Mucosa of stomach (tissue), 1 donor: ENCODE measurements at regions not wholly inside any gene's neighbourhood (a gene's known extent, or its start where the extent isn't known, plus 50 kb on each side); places are given as distances from the start of the nearest gene placed in this dataset.

ENCODE experiments used
- H3K27me3 ChIP-seq: one replicate; pipeline ENCODE4 v1.7.0; 2013; ENCODE audit warnings: mild to moderate bottlenecking, low read length; ENCODE audit not compliant: control insufficient read depth, insufficient read depth
- H3K36me3 ChIP-seq: one replicate; pipeline ENCODE4 v1.7.0; 2013; ENCODE audit warnings: low read length; ENCODE audit not compliant: control insufficient read depth, insufficient read depth
- H3K4me1 ChIP-seq: one replicate; pipeline ENCODE4 v1.7.0; 2013; ENCODE audit warnings: mild to moderate bottlenecking, low read length; ENCODE audit not compliant: control insufficient read depth, insufficient read depth
- H3K4me3 ChIP-seq: one replicate; pipeline ENCODE4 v1.7.0; 2013; ENCODE audit warnings: low read length
- H3K9ac ChIP-seq: one replicate; pipeline ENCODE4 v1.7.0; 2013; ENCODE audit warnings: mild to moderate bottlenecking, low read length, moderate library complexity
- H3K9me3 ChIP-seq: one replicate; pipeline ENCODE4 v1.7.0; 2013; ENCODE audit warnings: mild to moderate bottlenecking, low read length, moderate library complexity; ENCODE audit not compliant: control insufficient read depth
- donor health status: Pancreatic carcinoma.

- H3K4me1 ChIP-seq = no peaks in the 10 kb centered on the region
- no peaks in the 10 kb centered on the region for H3K27me3 ChIP-seq
- no peak overlapping the region for H3K9ac ChIP-seq
- H3K36me3 ChIP-seq = no peaks in the 10 kb centered on the region
- H3K4me3 ChIP-seq = no peak overlapping the region
- H3K9me3 ChIP-seq = no peaks in the 10 kb centered on the region
Measured at GRCh38 chr2:13996527-13996926, 636.0 kb upstream of the LRATD1 start.

GRCh38 chr2:14011190-14011589 is 621.3 kb upstream of the LRATD1 start:
- Histone ChIP-seq H3K27me3 (no peaks in the 10 kb centered on the region), H3K9me3 (no peaks in the 10 kb centered on the region)

GRCh38 chr2:14015113-14015630 is 617.3 kb upstream of the LRATD1 start:
- Histone ChIP-seq H3K4me1 (no peaks in the 10 kb centered on the region), H3K27me3 (no peaks in the 10 kb centered on the region)

More at GRCh38 chr2:14011190-14011589, 621.3 kb upstream of the LRATD1 start:
- no peaks in the 10 kb centered on the region for H3K4me1 ChIP-seq
- no peak overlapping the region for H3K9ac ChIP-seq
- H3K36me3 ChIP-seq = no peaks in the 10 kb centered on the region
- H3K4me3 ChIP-seq = no peak overlapping the region

GRCh38 chr2:14016289-14016955 is 616.1 kb upstream of the LRATD1 start:
- H3K9ac ChIP-seq = no peak overlapping the region
- no peaks in the 10 kb centered on the region for H3K9me3 ChIP-seq
- no peaks in the 10 kb centered on the region for H3K4me1 ChIP-seq
- H3K4me3 ChIP-seq = no peak overlapping the region
- H3K36me3 ChIP-seq = no peaks in the 10 kb centered on the region
- H3K27me3 ChIP-seq = no peaks in the 10 kb centered on the region

More at GRCh38 chr2:14015113-14015630, 617.3 kb upstream of the LRATD1 start:
- no peaks in the 10 kb centered on the region for H3K9me3 ChIP-seq
- no peak overlapping the region for H3K4me3 ChIP-seq
- H3K36me3 ChIP-seq = no peaks in the 10 kb centered on the region
- no peak overlapping the region for H3K9ac ChIP-seq

DNA sequence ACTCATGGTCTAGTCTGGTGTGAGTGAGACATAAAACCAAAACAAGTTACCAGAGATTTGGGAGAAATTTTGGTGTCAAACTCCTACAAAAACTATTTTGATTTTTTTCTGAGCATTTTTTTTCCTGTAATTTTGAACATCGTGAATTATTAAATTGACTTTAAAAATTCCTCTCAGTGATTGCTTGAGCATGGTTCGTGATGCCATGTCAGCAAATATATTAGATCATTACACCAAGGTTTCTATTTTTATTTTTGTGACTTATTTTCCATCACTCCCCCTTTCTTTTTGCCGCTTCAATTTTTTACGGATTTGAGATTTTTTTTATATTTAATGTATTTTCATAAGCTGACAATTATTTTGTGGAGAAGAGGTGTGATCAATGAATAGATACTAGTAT is 613.9 kb upstream of the LRATD1 start:
- H3K4me3 ChIP-seq = no peak overlapping the region
- H3K4me1 ChIP-seq = no peaks in the 10 kb centered on the region
- no peaks in the 10 kb centered on the region for H3K36me3 ChIP-seq

DNA sequence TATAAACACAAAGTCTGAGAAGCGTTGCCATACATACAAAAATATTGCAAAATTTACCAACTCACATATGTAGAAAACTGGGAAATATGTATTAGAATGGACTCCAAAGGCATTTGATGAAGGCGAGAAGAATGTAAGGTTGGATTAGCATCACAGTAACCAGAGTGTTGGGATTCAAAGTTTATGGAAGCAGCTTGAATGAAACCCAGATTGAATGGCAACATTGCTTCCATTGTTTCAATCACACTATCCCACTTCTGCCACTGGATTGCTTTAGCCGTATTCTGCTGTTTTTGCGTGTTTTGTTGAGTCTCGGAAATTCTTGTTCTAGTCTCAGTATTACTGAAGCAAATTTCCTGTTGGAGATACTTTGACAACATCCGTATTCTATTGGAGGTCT is 609.0 kb upstream of the LRATD1 start:
- H3K4me1 ChIP-seq = no peaks in the 10 kb centered on the region
- no peaks in the 10 kb centered on the region for H3K27me3 ChIP-seq
- no peaks in the 10 kb centered on the region for H3K9me3 ChIP-seq
- no peak overlapping the region for H3K4me3 ChIP-seq
- no peaks in the 10 kb centered on the region for H3K36me3 ChIP-seq
- no peak overlapping the region for H3K9ac ChIP-seq

More for the DNA sequence above, 613.9 kb upstream of the LRATD1 start:
- Histone ChIP-seq H3K27me3 (no peaks in the 10 kb centered on the region), H3K9ac (no peak overlapping the region), H3K9me3 (no peaks in the 10 kb centered on the region)

- no peak overlapping the region for H3K4me3 ChIP-seq
- H3K9ac ChIP-seq = no peak overlapping the region
- H3K27me3 ChIP-seq = no peaks in the 10 kb centered on the region
- H3K4me1 ChIP-seq = no peaks in the 10 kb centered on the region
- H3K9me3 ChIP-seq = no peaks in the 10 kb centered on the region
- H3K36me3 ChIP-seq = no peaks in the 10 kb centered on the region
Measured at GRCh38 chr2:14039134-14039533, 593.4 kb upstream of the LRATD1 start.

DNA sequence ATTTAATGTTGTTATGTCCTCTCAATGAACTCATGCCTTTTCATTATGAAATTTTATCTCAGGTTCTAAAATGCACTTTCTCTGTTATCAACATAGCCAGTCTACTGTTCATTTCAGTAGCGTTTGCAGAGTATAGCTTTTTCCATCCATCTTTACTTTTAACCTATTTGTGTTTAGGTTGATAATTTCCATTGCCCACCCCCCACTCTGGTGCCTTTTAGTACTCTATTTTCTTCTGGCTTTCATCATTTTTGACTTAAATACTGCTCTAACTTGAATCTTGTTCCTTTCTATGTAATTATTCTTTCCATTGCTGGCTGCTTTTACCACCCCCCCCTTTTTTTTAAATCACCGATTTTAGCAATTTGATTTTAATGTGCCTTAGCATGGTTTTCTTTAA is 585.0 kb upstream of the LRATD1 start:
- no peaks in the 10 kb centered on the region for H3K36me3 ChIP-seq
- no peaks in the 10 kb centered on the region for H3K4me1 ChIP-seq
- H3K4me3 ChIP-seq = no peak overlapping the region
- H3K27me3 ChIP-seq = no peaks in the 10 kb centered on the region
- H3K9ac ChIP-seq = no peak overlapping the region
- H3K9me3 ChIP-seq = no peaks in the 10 kb centered on the region

- Histone ChIP-seq H3K4me3 (no peak overlapping the region), H3K27me3 (no peaks in the 10 kb centered on the region), H3K9ac (no peak overlapping the region), H3K9me3 (no peaks in the 10 kb centered on the region), H3K36me3 (no peaks in the 10 kb centered on the region), H3K4me1 (no peaks in the 10 kb centered on the region)
Measured at GRCh38 chr2:14051401-14051800, 581.1 kb upstream of the LRATD1 start.

GRCh38 chr2:14053105-14053504 is 579.4 kb upstream of the LRATD1 start:
- Histone ChIP-seq H3K27me3 (no peaks in the 10 kb centered on the region), H3K4me1 (no peaks in the 10 kb centered on the region), H3K4me3 (no peak overlapping the region), H3K36me3 (no peaks in the 10 kb centered on the region), H3K9ac (no peak overlapping the region), H3K9me3 (no peaks in the 10 kb centered on the region)

GRCh38 chr2:14064346-14064745 is 568.2 kb upstream of the LRATD1 start:
- Histone ChIP-seq H3K27me3 (no peaks in the 10 kb centered on the region), H3K4me1 (no peaks in the 10 kb centered on the region), H3K9ac (no peak overlapping the region), H3K36me3 (no peaks in the 10 kb centered on the region), H3K4me3 (no peak overlapping the region), H3K9me3 (no peaks in the 10 kb centered on the region)

DNA sequence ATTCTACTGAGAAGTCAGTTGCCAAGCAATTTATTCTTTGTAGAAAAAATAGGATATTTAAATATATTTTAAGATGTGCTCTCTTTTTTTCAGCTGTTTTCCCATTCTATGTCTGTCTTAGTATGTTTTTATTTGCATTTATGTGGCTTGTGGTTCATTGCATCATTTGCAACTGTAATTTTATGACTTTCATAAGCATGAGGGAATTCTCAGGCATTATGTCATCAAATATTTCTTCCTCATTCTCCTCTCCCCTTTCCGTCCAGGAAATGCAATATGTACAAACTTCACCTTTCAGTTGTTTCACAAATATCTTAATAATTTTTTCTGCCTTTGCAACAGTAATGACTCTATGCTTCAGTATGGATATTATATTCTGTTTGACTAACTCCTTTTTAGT is 560.2 kb upstream of the LRATD1 start:
- Histone ChIP-seq H3K27me3 (no peaks in the 10 kb centered on the region), H3K9me3 (no peaks in the 10 kb centered on the region), H3K9ac (no peak overlapping the region), H3K4me1 (no peaks in the 10 kb centered on the region), H3K36me3 (no peaks in the 10 kb centered on the region), H3K4me3 (no peak overlapping the region)

- no peaks in the 10 kb centered on the region for H3K4me1 ChIP-seq
- H3K4me3 ChIP-seq = no peak overlapping the region
- no peaks in the 10 kb centered on the region for H3K27me3 ChIP-seq
- no peak overlapping the region for H3K9ac ChIP-seq
- H3K9me3 ChIP-seq = no peaks in the 10 kb centered on the region
- H3K36me3 ChIP-seq = no peaks in the 10 kb centered on the region
Measured at GRCh38 chr2:14074691-14075090, 557.8 kb upstream of the LRATD1 start.
